Activated effector memory CD4-positive, alpha-beta T cell treated with Interleukin-2 at 50 U/mL for 16 hours (primary cell): ENCODE measurements at regions not wholly inside any gene's neighbourhood (a gene's known extent, or its start where the extent isn't known, plus 50 kb on each side); places are given as distances from the start of the nearest gene placed in this dataset.

Source experiments
- DNase-seq: peaks from one replicate; pipeline ENCODE4 v3.0.0-alpha.2; 2020

DNA sequence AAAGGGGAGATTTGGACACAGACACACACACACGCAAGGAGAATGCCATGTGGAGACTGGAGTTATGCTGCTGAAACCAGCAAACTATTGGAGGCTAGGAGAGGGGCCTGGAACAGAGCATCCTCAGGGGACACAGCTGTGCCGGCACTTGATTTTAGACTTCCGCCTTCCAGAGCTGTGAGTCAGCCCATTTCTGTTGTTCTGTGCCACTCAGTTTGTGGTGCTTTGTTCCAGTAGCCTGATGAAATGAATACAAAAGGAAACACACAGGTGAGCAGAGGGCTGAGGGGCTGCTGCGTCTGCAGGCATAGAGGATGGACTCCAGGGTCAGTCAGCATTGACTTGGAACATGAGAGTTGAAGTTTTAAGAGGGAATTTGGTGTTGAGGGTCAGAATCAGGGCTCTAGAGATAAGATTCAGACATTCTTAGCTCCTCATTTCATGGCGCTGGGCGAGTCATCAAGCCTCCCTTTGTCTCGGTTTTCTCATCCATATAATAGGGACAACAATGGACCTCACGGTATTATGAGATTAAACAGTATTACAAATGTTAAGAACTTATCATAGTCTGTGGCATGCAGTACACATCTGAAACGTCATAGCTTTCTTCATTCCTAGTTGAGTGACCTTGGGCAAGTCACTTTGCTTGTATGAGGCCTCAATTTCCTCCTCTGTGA, 191.0 kb downstream of the MIAT start:
- DNase-seq: no peak

DNA sequence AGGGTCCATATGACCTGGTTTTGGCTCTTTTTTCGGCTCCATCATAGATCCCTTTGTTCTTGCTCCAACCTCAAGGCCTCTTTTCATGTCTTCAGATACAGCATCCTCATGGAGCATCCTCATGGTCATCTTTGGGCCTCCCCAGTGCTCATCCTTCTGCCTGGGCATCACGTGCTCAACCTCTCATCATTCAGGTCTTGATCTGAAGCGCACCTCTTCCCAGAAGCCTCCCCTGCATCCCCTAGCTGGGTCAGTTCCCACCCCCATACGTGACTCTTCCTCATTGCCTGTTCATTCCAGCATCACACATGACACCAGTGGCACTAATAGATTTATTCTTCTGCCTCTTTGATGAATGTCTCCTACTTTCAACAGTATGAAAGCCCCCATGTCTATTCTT, 192.2 kb downstream of the MIAT start:
- no peak for DNase-seq

DNA sequence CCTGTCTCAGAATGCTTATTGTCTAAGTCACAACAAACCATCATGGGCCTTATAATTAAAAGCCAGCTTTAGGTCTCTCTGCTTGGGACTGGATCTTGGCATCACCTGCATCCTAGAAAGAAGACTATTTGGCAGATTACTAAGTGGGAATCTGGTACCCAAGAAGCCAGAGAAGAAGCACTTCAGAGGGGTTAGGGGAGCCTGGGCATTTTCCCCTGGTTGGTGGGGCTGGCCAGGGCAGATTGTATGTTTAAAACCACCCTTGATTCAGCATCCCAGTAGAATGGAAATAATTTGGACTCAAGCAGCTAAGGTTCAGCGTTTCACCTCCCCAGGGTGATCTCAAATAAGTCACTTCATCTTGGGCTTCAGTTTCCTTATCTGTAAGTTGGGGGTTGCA, 193.7 kb downstream of the MIAT start:
- DNase-seq: no peak

DNA sequence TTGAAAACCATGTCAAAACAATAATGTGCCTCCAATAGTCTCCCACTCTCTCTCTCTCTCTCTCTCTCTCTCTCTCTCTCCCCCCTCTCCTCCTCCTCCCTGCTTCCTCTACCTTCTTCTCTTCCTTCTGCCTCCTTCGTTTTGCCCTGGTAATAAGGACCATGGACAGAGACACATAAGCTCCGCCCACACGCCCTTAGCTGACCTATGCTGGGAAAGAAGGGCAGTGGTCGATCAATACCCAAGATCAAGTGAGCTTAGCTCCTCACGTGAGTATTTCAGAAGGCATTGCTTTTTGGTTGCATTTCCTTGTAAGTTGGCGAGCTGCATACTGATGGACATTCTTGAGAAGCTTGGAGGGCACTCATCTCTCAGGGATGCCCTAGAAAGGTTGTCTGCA, 194.8 kb downstream of the MIAT start:
- no peak for DNase-seq

DNA sequence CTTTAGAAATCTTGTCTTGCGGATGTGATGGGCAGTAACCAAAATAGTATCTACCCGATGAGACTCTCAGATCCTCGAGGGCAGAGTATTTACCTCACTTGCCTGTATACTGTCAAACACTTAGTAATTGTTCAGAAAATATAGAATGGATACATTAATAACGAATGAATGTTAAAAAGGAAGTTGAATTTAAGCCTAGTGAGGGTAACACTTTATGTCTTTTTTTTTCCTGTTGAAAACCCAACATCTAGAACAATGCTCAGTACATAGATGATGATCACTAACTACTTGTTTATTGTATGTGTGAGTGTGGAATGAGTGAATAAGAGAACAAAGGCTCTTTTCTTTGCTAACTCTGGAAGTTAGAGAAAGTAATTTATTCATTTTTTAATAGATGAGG, 195.7 kb downstream of the MIAT start:
- no peak for DNase-seq

DNA sequence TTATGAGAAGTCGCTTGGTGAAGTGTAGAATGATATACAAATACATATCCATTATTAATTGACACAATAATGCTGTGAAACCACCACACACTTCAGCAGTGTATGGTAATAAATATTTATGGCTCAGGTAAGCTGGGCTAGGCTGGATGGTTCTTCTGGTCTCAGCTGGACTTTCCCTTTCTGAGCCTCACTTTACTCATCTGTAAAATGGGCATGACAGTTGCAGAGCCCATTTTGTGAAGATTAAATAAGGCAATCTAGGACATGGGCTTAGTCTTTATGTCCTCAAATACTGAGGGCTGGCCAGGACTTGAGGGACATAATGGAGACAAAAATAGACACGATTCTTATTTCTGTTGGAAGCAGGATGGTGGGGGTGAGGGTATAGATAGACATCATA, 196.1 kb downstream of the MIAT start:
- DNase-seq: no peak

DNA sequence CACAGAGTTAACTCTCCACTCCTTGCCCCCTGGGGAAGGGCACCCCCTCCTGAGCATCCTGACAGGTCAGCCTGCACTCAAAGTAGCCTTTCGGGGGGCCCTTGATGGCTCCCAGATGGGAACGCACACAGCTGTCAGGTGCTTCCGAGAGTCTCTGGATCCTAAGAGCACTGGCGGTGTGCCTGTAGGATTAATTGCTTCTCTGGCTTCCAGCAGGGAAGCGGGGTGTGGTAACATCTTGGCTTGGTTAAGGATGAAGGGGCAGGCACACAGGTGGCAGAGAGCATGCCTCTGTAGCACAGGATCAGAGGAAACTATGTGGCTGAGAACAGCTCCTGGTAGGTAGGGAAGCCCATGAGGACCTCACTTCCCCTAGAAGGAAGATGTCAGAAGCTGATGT, 199.8 kb downstream of the MIAT start:
- no peak for DNase-seq

DNA sequence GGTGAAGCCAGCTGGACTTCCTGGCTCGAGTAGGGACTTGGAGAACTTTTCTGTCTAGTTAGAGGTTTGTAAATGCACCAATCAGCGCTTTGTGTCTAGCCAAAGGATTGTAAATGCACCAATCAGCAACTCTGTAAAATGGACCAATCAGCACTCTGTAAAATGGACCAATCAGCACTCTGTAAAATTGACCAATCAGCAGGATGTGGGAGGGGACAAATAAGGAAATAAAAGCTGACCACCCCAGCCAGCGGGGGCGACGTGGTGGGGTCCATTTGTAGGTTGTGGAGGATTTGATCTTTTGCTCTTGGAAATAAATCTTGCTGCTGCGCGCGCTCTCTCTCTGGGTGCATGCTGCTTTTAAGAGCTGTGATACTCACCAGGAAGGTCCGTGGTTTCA, 202.9 kb downstream of the MIAT start:
- no peak for DNase-seq

DNA sequence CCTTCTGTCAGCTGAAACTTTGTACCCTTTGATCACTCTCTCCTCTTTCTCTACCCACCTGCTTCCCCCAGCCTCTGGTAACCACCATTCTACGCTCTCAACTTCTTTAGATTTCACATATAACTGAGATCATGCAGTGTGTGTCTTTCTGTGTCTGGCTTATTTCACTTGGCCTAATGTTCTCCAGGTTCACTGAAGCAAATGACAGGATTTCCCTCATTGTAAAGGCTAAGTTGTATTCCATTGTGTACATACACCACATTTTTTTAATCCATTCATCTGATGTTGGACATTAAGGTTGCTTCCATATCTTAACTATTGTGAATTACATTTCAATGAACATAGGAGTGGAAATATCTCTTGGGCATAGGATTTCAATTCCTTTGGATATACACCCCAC, 207.6 kb downstream of the MIAT start:
- no peak for DNase-seq

DNA sequence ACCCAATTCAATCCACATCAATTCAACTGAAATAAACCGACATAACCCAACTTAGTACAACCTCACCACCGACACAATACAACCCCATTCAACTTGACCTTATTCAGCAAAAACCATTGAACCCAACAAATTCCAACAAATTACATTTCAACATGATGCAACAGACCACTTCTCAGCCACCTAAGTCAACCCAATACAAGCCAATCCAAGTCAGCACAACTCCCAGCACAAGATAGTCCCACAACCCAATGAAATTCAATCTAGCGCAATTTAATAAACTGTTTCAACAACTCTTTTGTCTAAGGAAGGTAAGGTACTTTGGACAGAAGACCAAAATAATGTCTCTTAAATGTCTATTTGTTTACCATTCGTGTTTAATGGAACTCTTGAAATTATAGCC, 226.0 kb downstream of the MIAT start:
- no peak for DNase-seq

DNA sequence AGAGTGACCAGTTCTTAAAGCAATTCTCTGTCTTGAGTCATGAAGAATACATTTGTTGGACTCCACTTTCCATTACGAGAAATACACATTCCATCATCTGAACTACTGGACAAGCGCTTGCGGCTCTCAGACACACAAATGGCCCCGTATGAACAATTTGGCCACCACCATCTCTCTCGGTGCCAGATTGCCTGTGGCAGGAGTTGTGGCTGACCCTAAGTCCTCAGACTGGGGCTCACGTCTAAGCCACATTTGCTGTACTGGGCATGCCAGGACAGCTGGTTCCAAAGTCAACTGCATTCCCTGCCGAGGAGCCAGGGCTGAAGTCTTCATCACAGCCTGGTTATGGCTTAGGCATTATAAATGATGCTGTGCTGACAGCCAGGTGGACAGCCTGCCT, 227.5 kb downstream of the MIAT start:
- DNase-seq: no peak

DNA sequence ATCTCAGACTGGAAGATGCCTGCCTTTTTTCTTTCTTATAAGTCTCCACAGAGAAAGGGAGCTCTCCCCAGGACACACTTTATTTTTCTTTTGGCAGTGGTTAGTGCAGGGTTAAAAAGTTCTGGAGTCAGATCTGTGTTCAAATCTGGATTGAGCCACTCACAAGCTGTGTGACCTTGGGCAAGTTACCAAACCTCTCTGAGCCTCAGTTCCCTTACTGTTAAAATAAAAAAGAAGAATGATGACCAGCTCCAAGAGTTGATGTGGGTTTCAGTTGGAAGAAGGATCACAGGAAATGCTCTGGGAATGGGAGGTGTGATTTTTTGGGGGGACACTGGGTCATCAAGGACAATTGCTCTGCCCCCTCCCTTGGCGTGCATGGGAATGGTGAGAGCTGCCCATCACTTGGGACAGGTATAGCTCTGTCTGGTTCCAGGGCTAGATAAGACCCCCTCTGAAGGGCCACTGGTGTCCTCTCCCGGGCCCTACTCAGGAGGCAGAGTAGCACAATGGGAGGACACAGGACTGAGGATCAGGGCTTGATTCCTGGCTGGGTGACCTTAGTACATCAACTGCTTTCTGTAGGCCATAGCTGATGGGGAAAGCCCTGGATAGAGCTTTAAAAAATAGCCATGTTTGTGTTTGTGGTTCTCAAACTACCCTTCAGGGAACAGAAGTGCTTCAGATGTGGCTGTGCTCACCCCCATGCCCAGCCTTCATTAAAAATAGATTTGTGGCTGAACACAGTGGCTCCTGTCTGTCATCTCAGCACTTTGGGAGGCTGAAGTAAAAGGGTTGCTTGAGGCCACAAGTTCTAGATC, 228.3 kb downstream of the MIAT start:
- no peak for DNase-seq

DNA sequence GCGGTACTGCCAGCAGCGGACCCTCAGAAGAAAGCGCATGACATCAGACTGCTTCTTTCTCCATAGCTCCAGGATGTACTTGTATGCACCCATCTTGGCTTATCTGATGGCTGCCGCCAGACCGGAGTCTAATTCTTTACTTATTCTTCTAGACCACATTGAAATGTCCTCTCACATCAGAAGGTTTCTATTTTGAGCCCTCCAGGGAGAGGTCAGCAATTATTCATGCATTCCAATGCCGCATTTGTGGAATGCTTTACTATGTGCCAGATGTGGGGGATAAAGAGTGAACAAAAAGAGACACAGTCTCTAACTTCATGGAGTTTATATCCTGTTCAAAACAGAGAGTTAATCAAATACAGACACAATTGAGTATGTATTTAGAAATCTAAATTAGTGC, 230.1 kb downstream of the MIAT start:
- no peak for DNase-seq

DNA sequence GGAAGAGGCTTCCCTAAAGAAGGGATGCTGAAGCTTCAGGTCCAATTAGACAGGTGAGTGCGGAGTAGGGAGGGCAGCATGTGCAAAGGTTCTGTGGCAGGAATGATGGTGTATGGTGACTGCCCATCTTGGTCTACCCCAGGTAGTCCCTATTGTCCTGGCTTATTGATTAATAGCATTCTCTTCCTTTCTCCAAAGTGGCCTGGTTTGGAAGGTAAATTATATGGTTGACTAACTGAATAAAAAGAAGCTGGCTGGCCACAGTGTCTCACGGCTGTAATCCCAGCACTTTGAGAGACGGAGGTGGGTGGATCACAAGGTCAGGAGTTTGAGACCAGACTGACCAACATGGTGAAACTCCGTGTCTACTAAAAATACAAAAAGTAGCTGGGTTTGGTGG, 230.5 kb downstream of the MIAT start:
- no peak for DNase-seq

DNA sequence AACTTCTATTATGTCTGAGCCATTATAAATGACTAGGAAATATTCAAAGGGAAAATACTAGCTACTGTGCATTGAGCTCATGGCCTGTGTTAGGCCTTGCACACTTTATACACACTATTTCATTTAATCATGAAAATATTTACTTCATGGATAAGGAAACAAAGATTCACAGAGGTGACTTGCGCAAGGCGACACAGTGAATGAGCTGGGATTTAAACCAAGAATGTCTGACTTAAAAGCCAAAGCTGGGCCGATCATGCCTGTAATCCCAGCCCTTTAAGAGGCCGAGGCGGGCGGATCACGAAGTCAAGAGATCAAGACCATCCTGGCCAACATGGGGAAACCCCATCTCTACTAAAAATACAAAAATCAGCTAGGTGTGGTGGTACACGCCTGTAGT, 231.5 kb downstream of the MIAT start:
- DNase-seq: no peak

DNA sequence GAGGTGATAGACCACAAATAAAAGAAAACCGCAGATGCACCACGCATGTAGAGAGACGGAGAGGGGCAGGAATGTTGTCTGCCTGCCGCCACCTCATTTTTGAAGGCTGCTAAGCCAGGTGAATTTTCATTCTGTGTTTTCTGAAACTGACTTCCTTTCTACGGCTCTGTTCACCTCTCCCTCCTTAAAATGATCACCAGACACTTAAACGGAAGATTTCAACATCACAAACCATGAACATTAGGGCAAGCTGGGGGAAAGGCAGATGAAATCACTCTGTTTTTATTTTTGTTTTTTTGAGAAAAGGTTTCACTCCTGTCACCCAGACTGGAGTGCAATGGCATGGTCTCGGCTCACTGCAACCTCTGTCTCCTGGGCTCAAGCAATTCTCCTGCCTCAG, 232.4 kb downstream of the MIAT start:
- no peak for DNase-seq

DNA sequence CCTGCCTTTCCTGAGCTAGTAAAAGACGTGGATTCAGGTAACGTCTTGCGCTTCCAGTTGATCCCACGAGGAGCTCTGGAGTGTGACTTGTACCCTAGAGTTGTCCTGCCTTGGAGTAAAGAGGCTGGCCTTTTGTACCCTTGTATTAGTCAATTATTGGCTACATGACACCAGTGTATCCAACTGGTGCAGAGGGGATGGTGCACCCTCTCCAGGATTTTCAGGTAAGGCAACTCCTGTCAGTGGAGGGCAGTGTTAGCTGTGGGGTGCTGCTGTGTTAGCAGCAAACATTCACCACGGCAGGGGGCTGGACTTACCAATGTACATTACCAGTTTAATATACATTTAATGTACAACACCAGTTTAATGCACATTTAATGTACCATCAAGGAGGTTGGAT, 233.5 kb downstream of the MIAT start:
- DNase-seq: no peak

DNA sequence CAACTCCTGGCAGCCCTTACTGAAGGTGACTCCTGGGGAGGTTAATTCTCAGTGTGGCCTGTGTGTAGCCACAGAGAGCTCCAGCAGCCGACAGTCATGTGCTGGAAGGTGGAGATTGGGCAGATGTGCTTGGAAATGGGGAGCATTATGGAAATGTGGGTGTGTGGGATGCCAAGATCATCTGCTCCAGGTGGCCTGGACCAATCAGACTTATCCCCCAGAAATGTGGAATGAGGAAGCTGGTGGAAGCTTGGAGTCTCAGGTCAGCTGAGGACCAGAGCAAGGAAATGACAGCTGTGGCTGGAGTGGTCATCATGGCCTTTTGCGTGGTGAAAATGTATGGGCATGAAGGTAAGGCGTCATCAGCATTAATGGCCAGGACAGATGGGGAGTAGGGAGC, 234.0 kb downstream of the MIAT start:
- no peak for DNase-seq

DNA sequence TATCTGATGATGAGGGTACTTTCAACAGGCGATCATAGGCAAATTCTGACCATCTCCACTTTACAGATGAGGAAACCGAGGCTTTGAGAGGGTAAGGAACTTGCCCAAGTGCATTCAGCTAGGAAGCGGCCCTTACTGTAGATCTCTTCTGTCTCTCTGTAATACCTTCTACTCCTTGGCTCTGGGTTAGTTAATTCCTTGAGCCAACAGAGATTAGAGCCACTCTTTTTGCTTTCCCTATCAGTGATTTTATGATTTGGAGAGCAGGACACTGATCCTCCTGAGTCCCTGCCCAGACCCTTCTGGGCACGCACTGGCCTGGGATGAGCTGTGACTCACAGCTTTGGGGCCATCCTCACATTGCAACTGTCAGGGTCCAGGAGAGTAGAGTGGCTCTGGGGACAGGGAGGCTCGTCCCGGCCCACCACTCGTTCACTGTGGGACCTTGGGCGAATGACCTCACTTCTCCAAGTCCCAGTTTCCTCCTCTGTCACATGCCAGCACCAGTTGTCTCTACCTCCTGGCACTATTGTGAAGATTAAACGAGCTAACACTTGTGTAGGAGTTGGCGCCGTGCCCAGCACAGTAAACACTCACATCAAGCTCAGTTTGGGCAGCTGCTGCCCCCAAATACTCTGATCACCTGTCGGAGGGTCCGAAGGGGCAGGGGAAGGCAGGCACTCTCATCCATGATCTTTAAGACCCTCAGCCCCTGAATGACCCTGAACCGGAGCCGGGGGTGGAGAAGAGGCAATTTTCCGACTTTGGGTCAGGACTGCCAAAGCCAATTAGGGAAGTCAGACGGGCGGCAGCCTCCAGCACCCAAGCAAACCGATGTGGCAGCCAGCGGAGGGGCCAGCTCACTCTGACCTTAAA, 235.0 kb downstream of the MIAT start:
- DNase-seq: no peak

DNA sequence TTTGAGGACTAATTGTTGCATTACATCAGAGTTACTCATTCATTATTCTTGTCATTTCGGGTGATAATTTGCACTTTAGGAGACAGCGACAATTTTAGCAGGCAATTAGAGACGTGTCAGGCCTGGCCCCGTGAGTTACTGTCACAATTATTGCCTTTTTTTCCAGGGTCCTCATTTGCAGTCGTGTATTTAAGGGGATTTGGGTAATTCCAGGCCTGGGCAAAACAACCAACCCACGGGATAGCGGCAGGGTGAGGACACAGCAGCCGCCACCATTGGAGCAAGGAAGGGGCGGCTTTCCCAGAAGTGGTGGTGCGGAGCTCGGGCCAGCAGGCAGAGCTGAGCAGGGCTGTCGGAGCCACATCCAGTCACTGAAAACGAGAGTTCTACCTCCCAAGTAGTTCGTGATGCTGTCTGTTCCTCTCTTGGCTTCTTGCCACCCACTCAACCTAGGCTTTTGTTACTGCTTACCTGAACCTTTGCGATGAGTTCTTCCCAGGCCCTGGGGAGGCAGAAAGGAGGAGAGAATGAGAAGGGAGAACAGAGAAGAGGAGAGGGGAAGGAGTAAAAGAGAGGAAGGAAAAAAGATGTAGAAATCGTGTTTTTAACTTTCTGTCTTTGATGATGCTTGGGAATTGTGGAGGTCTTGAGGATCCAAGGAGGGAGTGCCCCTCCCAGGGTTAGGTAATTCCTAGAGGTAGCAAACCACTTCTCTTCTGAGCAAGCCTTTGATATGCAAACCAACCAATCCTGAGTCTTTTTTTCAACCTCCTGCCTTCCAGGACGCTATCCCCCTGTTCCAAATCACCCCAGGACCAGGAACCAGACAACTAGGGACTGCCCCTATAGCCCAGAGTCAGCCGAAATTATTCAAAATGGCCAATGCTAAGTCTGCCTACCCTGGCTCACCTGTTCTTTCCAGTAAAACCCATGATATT, 236.1 kb downstream of the MIAT start:
- no peak for DNase-seq

DNA sequence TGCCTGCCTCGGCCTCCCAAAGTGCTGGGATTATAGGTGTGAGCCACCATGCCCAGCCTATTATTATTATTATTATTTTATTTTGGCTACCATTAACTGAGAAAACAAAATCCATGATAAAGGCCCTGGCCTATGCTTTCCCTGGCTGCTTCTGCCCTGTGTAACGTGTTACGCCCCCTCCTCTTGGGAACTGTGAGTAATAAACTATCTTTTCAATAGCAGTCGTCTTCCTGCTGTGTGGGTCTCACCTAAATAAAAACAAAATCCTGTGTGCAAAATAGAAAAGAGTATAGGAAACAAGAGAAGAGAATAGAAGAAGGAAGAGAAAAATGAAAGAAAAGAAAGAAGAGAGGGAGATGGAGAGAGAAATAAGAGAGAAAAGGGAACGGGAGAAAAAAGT, 237.0 kb downstream of the MIAT start:
- DNase-seq: no peak

DNA sequence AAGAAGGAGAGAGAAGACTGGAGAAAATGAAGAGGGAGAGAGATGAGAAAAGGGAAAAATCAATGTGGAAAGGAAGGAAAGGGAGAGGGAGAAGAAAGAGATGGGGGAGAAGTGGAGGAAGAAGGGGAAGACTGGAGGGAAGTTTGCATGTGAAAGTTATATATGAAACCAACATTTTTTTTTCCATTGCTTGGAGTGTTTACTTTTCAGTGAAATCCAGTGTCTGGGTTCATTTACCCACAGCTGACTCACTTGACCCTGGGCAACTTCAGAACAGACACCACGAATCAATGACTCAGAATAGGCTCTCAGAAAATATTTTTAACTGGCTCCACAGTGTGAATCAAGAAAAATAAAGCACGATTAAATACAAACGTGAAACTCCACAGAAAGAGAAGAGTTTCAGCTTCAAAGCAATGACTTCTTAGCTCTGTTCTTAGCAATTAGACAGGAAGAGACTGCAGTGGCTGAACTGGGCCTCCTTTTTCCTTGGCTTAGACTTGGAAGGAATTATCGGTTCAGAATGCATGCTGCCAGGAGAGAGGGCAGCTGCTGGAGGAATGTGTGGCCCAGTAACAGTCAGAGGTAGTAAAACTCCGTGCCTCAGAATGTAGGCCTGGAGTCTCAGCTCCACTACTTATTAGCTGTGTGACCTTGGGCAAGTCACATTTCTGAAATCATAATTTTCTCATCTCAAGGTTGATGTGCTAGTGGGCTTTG, 237.5 kb downstream of the MIAT start:
- DNase-seq: no peak
